ENCODE measurements at regions not wholly inside any gene's neighbourhood (a gene's known extent, or its start where the extent isn't known, plus 50 kb on each side); places are given as distances from the start of the nearest gene placed in this dataset.
A peak's percentile ranks its signal among the peaks of the same experiment; 100 is the strongest.

DNA sequence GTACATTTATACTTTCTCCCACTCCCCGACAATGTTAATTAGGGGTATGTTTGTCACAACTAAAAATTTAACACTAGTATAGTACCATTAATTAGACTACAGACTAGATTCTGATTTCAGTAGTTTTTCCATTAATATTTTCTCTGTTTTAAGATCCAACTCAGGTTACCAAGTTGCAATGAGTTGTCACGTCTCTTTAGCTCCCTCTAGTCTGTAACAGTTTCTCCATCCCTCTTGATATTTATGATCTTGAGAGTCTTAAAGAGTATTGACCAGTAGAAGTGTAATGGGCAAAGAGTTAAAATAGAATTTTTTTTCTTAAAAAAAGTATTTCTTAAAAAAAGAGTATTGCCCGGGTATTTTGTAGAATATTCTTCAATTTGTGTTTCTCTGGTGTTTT lies 598.1 kb downstream of the TBC1D4 start:
- TF ChIP-seq, protein P1, sequence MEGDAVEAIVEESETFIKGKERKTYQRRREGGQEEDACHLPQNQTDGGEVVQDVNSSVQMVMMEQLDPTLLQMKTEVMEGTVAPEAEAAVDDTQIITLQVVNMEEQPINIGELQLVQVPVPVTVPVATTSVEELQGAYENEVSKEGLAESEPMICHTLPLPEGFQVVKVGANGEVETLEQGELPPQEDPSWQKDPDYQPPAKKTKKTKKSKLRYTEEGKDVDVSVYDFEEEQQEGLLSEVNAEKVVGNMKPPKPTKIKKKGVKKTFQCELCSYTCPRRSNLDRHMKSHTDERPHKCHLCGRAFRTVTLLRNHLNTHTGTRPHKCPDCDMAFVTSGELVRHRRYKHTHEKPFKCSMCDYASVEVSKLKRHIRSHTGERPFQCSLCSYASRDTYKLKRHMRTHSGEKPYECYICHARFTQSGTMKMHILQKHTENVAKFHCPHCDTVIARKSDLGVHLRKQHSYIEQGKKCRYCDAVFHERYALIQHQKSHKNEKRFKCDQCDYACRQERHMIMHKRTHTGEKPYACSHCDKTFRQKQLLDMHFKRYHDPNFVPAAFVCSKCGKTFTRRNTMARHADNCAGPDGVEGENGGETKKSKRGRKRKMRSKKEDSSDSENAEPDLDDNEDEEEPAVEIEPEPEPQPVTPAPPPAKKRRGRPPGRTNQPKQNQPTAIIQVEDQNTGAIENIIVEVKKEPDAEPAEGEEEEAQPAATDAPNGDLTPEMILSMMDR (IDR thresholded peaks at IDR 0.05; ENCODE audit: control insufficient read depth, extremely low read depth, insufficient read depth) = peak; percentile 5; the same call in 1 of the 2 replicates
- DNase-seq (ENCODE audit: low read depth) = no peak

GRCh38 chr13:74871369-74872070 lies 610.4 kb downstream of the TBC1D4 start:
- TF ChIP-seq, protein P1 (IDR thresholded peaks at IDR 0.05; ENCODE audit: control insufficient read depth, extremely low read depth, insufficient read depth) = no peak
- peak; percentile 75 for DNase-seq (ENCODE audit: low read depth)
- no peak overlapping the region for H3K4me3 ChIP-seq (ENCODE audit: low read depth, low read length)

More for the DNA sequence above, 598.1 kb downstream of the TBC1D4 start:
- H3K4me3 ChIP-seq (ENCODE audit: low read depth, low read length) = no peak overlapping the region

- DNase-seq (ENCODE audit: low read depth) = peak; percentile 46
- TF ChIP-seq, protein P1 (IDR thresholded peaks at IDR 0.05; ENCODE audit: control insufficient read depth, extremely low read depth, insufficient read depth) = no peak
- no peak overlapping the region for H3K4me3 ChIP-seq (ENCODE audit: low read depth, low read length)
These were observed 611.1 kb downstream of the TBC1D4 start for GRCh38 chr13:74870865-74871264.

- H3K4me3 ChIP-seq (ENCODE audit: low read depth, low read length) = no peak overlapping the region
- DNase-seq (ENCODE audit: low read depth) = no peak
- TF ChIP-seq, protein P1 (IDR thresholded peaks at IDR 0.05; ENCODE audit: control insufficient read depth, extremely low read depth, insufficient read depth) = no peak
These were observed 612.1 kb downstream of the TBC1D4 start for GRCh38 chr13:74869846-74870245.

- TF ChIP-seq, protein P1 (IDR thresholded peaks at IDR 0.05; ENCODE audit: control insufficient read depth, extremely low read depth, insufficient read depth) = no peak
- H3K4me3 ChIP-seq (ENCODE audit: low read depth, low read length) = no peak overlapping the region
- no peak for DNase-seq (ENCODE audit: low read depth)
These were observed 613.9 kb downstream of the TBC1D4 start for GRCh38 chr13:74868049-74868448.

DNA sequence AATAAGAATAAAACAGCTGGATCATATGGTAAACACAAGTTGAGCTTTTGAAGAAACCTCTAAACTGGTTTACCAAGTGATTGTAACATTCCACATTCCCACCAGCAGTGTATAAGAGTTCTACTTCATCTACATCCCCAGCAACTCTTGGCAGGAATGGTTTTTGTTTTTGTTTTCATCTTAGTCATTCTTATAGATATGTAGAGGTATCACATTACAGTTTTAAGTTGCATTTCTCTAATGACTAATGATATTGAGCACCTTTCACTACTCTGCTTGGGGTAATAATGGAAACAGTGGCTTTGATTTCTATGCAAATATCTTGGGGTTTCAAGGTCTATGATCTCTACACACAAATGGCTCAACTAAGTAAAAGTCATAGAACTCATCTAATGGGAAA lies 614.5 kb downstream of the TBC1D4 start:
- no peak overlapping the region for H3K4me3 ChIP-seq (ENCODE audit: low read depth, low read length)
- TF ChIP-seq, protein P1 (IDR thresholded peaks at IDR 0.05; ENCODE audit: control insufficient read depth, extremely low read depth, insufficient read depth) = no peak
- DNase-seq (ENCODE audit: low read depth) = no peak

- DNase-seq (ENCODE audit: low read depth) = no peak
- no peak overlapping the region for H3K4me3 ChIP-seq (ENCODE audit: low read depth, low read length)
- TF ChIP-seq, protein P1 (IDR thresholded peaks at IDR 0.05; ENCODE audit: control insufficient read depth, extremely low read depth, insufficient read depth) = no peak
These were observed 615.9 kb downstream of the TBC1D4 start for GRCh38 chr13:74866101-74866500.

Measured in LNCaP clone FGC (cell line).